Keratinocyte (primary cell): ENCODE measurements at regions not wholly inside any gene's neighbourhood (a gene's known extent, or its start where the extent isn't known, plus 50 kb on each side); places are given as distances from the start of the nearest gene placed in this dataset.

Experiments used
- DNase-seq: peaks from one replicate; pipeline ENCODE4 v3.0.0-alpha.2; 2011; ENCODE audit warnings: low read depth, missing footprints, low spot score
- FAIRE-seq: peaks from 2 replicates; lab custom pipeline; 2011; peaks lifted over from hg19 to GRCh38; lab: Jason Lieb, UNC
- H2AFZ ChIP-seq: 2 replicates; pipeline ENCODE4 v1.6.0; 2012; ENCODE audit warnings: low read length, control low read depth, inconsistent platforms; ENCODE audit not compliant: control insufficient read depth
- H3K27ac ChIP-seq: 2 replicates; pipeline ENCODE4 v1.5.1; 2011; ENCODE audit warnings: low read length; ENCODE audit not compliant: control insufficient read depth, insufficient read depth
- H3K27me3 ChIP-seq: 3 replicates; pipeline ENCODE4 v1.6.0; 2011; ENCODE audit warnings: low read length; ENCODE audit not compliant: control insufficient read depth, insufficient read depth; ENCODE audit errors: extremely low read depth
- H3K36me3 ChIP-seq, 2 experiments: 2 replicates in 1 of 2; 3 replicates in 1 of 2; pipeline ENCODE4 v1.5.1; 2011; ENCODE audit warnings: low read length in 2 of 2, mild to moderate bottlenecking in 1 of 2; ENCODE audit not compliant: control insufficient read depth in 2 of 2, insufficient read depth in 2 of 2; ENCODE audit errors: extremely low read depth in 1 of 2
- H3K4me1 ChIP-seq: 3 replicates; pipeline ENCODE4 v1.5.1; 2011; ENCODE audit warnings: low read length; ENCODE audit not compliant: control insufficient read depth, insufficient read depth; ENCODE audit errors: extremely low read depth
- H3K4me2 ChIP-seq: 3 replicates; pipeline ENCODE4 v1.6.0; 2011; ENCODE audit warnings: low read depth, low read length; ENCODE audit not compliant: control insufficient read depth, insufficient read depth; ENCODE audit errors: extremely low read depth
- H3K4me3 ChIP-seq, 3 experiments: fragments of 200-600 bp in 1 of 3; sonication (generic) in 1 of 3; 2 replicates in 2 of 3; 3 replicates in 1 of 3; pipeline ENCODE4 v1.5.1; 2011 to 2016; ENCODE audit warnings: low read length in 3 of 3, mild to moderate bottlenecking in 3 of 3, control low read depth in 2 of 3, inconsistent platforms in 1 of 3, low read depth in 1 of 3, mixed read lengths in 1 of 3, mixed run types in 1 of 3, moderate library complexity in 1 of 3; ENCODE audit not compliant: control insufficient read depth in 2 of 3, insufficient read depth in 2 of 3; ENCODE audit errors: extremely low read depth in 1 of 3
- H3K79me2 ChIP-seq: 2 replicates; pipeline ENCODE4 v1.6.0; 2012; ENCODE audit warnings: low read length; ENCODE audit not compliant: control insufficient read depth, insufficient read depth
- H3K9ac ChIP-seq: 3 replicates; pipeline ENCODE4 v1.6.0; 2011; ENCODE audit warnings: low read length; ENCODE audit not compliant: control insufficient read depth, insufficient read depth; ENCODE audit errors: extremely low read depth
- H3K9me1 ChIP-seq: 3 replicates; pipeline ENCODE4 v1.6.0; 2011; ENCODE audit warnings: low read length; ENCODE audit not compliant: control insufficient read depth, insufficient read depth; ENCODE audit errors: extremely low read depth
- H3K9me3 ChIP-seq: 2 replicates; pipeline ENCODE4 v1.5.1; 2012; ENCODE audit warnings: low read depth, low read length; ENCODE audit not compliant: control insufficient read depth
- H4K20me1 ChIP-seq: 3 replicates; pipeline ENCODE4 v1.6.0; 2011; ENCODE audit warnings: low read length; ENCODE audit not compliant: control insufficient read depth, insufficient read depth; ENCODE audit errors: extremely low read depth
- EZH2 ChIP-seq: IDR thresholded peaks from one replicate; pipeline ENCODE4 v1.6.1; 2012; ENCODE audit warnings: inconsistent platforms, mild to moderate bottlenecking, low read length, moderate library complexity
- dilution Hi-C: fragments of 300-500 bp; cut with MboI; formaldehyde crosslinking; loops from one replicate; pipeline ENCODE4 v1.7.0; 2020; ENCODE audit warnings: low sequenced_read_pairs; ENCODE audit not compliant: extremely low pct_ligation_motif_present
- TF ChIP-seq, protein P1 (sequence below), 3 experiments: IDR thresholded peaks in 1 of 3; conservative IDR thresholded peaks in 1 of 3; optimal IDR thresholded peaks in 1 of 3; 2 replicates in 2 of 3; 3 replicates in 1 of 3; pipeline versions ENCODE3 to v1.5.1; 2011; ENCODE audit warnings: low read length in 3 of 3, mild to moderate bottlenecking in 3 of 3, moderate library complexity in 2 of 3, control low read depth in 1 of 3, inconsistent platforms in 1 of 3; ENCODE audit not compliant: insufficient read depth in 2 of 3; ENCODE audit errors: extremely low read depth in 1 of 3

DNA sequence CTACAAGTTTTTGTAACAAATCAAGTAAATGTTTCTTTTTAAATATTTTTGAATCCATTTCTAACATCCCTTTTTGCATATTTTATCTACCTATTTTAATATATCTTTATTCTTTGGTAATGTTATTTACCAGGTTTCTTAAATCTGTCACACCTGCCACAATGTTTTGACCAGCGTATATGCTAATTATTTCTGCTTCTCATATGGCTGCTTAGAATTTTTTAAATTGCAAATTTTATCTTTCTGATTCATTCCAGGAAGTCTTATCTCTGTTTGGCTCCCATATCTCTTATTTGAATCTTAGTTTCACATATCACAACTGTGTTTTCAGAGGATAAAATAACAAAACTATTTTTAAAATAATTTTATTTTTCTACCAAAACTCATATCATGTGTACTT lies 1411.1 kb downstream of the KCNT2 start:
- Histone ChIP-seq H3K9me1 (no peaks in the 10 kb centered on the region), H3K79me2 (no peaks in the 10 kb centered on the region), H2AFZ (no peak overlapping the region), H4K20me1 (no peaks in the 10 kb centered on the region), H3K9ac (no peak overlapping the region), H3K36me3 (no peaks in the 10 kb centered on the region), H3K4me2 (no peak overlapping the region), H3K4me3 (no peak overlapping the region), H3K27me3 (no peaks in the 10 kb centered on the region), H3K4me1 (no peaks in the 10 kb centered on the region), H3K27ac (no peak overlapping the region), H3K9me3 (peaks cover 2% of the 10 kb centered on the region)
- dilution Hi-C loops = no loop called here
- DNase-seq (no peak), FAIRE-seq (no peak)
- TF ChIP-seq EZH2 = no peak
- TF ChIP-seq, protein P1, sequence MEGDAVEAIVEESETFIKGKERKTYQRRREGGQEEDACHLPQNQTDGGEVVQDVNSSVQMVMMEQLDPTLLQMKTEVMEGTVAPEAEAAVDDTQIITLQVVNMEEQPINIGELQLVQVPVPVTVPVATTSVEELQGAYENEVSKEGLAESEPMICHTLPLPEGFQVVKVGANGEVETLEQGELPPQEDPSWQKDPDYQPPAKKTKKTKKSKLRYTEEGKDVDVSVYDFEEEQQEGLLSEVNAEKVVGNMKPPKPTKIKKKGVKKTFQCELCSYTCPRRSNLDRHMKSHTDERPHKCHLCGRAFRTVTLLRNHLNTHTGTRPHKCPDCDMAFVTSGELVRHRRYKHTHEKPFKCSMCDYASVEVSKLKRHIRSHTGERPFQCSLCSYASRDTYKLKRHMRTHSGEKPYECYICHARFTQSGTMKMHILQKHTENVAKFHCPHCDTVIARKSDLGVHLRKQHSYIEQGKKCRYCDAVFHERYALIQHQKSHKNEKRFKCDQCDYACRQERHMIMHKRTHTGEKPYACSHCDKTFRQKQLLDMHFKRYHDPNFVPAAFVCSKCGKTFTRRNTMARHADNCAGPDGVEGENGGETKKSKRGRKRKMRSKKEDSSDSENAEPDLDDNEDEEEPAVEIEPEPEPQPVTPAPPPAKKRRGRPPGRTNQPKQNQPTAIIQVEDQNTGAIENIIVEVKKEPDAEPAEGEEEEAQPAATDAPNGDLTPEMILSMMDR (optimal IDR thresholded peaks at IDR 0.05 in 1 of 3, IDR thresholded peaks at IDR 0.05 in 1 of 3, conservative IDR thresholded peaks at IDR 0.05 in 1 of 3; ENCODE audit: extremely low read depth in 1 of 3, insufficient read depth in 2 of 3, low read length in 3 of 3) = no peak

- Histone ChIP-seq H3K36me3 (no peaks in the 10 kb centered on the region), H4K20me1 (no peaks in the 10 kb centered on the region), H3K4me1 (no peaks in the 10 kb centered on the region), H3K4me2 (no peak overlapping the region), H3K4me3 (no peak overlapping the region), H3K9me1 (no peaks in the 10 kb centered on the region), H3K79me2 (no peaks in the 10 kb centered on the region), H2AFZ (no peak overlapping the region), H3K9ac (no peak overlapping the region), H3K9me3 (peaks cover 2% of the 10 kb centered on the region), H3K27me3 (no peaks in the 10 kb centered on the region), H3K27ac (no peak overlapping the region)
- no peak for FAIRE-seq
- dilution Hi-C loops = no loop called here
- DNase-seq = no peak
- TF ChIP-seq, protein P1 (optimal IDR thresholded peaks at IDR 0.05 in 1 of 3, IDR thresholded peaks at IDR 0.05 in 1 of 3, conservative IDR thresholded peaks at IDR 0.05 in 1 of 3; ENCODE audit: extremely low read depth in 1 of 3, insufficient read depth in 2 of 3, low read length in 3 of 3) = no peak
- TF ChIP-seq EZH2 = no peak
Measured at GRCh38 chr1:195195423-195196057, 1412.7 kb downstream of the KCNT2 start.
